RPMI8226 (cell line): ENCODE measurements at regions not wholly inside any gene's neighbourhood (a gene's known extent, or its start where the extent isn't known, plus 50 kb on each side); places are given as distances from the start of the nearest gene placed in this dataset.

Experiments
- DNase-seq: peaks from one replicate; pipeline ENCODE4 v3.0.0-alpha.2; 2015

- DNase-seq: no peak
These were observed 1050.2 kb downstream of the AGBL1 start for GRCh38 chr15:87129916-87130315.

DNA sequence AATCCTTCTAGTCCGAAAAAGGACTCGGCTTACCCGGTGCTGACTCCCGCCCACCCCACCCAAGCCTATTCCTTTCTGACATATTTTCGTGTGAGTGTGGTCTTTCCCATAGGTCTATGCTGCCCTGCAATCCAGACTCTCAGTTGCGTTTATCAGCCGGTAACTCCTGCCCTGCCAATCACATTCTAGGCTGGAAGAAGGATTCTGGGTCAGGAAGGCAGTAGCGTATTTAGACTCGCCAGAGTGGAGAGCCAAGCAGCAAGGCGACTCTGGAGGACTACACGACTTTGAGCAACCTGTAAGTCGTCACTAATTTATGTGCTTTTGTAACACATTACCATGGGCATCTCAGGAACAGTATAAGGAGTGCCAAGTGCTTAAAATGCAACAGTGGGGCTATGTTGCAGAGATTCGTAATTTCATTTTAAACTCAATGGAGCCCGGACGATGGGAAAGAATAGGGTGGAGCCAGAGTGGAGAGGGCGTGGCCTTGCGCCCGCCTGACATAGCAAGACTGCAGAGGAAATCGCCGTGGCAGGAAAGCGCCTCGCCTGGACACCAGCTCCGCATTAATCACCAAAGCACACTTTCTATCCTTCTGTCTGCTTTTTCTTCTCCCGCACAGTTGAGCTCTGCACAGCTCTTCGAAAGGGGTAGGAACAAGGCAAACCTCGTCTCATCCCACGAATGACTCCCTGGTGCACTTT, 1044.2 kb downstream of the AGBL1 start:
- no peak for DNase-seq

DNA sequence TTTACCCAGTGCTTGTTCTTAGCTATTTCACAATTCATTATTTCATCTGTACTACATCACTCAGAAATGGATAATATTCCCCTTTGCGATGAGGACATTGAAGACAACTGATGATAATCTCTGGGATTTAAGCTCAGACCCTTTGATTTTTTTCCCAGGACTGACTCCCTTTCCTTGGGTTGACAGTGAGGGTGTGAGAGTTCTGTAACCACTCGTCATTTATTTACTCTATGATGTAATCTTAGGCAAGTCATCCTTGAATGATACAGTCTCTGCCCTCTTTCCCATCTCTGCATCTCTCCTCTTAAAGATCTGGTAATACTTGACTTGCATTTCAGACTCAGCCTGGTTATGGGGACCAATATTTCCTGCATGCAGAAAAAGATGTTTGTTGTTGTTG, 1041.7 kb downstream of the AGBL1 start:
- no peak for DNase-seq

- no peak for DNase-seq
These were observed 1040.9 kb downstream of the AGBL1 start for GRCh38 chr15:87120555-87120954.

DNA sequence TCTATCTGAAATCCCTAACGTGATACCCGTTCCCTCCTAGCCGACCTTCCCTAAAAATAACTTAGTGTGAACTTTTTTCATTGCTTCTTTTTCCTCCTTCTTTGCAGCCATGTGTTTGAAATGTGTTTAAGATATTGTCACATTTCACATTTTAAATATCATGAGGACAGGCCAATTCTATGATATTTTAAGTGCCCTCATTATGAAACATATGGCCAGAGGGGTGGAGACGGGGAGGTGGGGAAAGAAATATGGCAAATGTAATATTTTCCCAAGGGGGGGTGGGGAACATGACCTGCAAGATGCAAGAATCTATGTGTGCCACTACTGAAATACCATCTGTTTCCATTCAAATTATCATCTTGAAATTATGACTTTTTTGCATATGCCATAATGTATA, 1039.2 kb downstream of the AGBL1 start:
- DNase-seq: no peak

GRCh38 chr15:87118435-87118834, 1038.8 kb downstream of the AGBL1 start:
- DNase-seq: no peak

- DNase-seq: no peak
These were observed 1036.1 kb downstream of the AGBL1 start for GRCh38 chr15:87115795-87116194.

- no peak for DNase-seq
These were observed 1020.2 kb downstream of the AGBL1 start for GRCh38 chr15:87099916-87100315.

GRCh38 chr15:87089551-87089950, 1009.9 kb downstream of the AGBL1 start:
- no peak for DNase-seq

GRCh38 chr15:87083201-87083600, 1003.5 kb downstream of the AGBL1 start:
- no peak for DNase-seq

GRCh38 chr15:87082581-87082980, 1002.9 kb downstream of the AGBL1 start:
- no peak for DNase-seq

DNA sequence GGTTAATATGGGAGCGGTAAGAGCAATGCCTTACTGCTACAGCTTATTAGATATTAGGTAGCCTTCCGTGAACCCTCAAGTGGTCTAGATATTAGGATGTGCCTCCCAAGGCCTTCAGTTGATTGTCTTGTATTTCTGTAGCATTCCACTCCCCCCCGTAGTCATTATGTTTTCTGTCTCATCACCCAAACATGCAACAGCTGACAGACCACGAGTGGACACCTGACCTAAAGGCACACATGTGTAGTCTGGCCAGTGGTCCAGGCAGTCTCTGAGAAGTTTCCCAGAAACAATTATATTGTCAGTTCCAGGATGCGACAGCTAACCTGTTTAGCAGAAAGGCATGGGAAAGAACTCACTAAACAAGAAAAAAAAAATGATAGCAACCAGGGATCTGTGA, 1000.9 kb downstream of the AGBL1 start:
- no peak for DNase-seq
